Stomach (tissue), 4 donors: ENCODE measurements at regions not wholly inside any gene's neighbourhood (a gene's known extent, or its start where the extent isn't known, plus 50 kb on each side); places are given as distances from the start of the nearest gene placed in this dataset.

ENCODE experiments used
- POLR2AphosphoS5 ChIP-seq, 3 donors: sonication (generic); formaldehyde crosslinking; IDR thresholded peaks; one replicate each; pipeline ENCODE4 v1.6.1; 2016; ENCODE audit warnings: antibody characterized with exemption in 3 of 3
- TF ChIP-seq, protein P1 (sequence below), 7 experiments: fragments of 450-650 bp in 4 of 7; fragments of 200-600 bp in 3 of 7; sonication (generic) in 3 of 7; IDR thresholded peaks; one replicate each; pipeline ENCODE4 v1.5.1; 2016 to 2019; ENCODE audit warnings: antibody characterized with exemption in 7 of 7, control low read depth in 2 of 7, mild to moderate bottlenecking in 1 of 7

GRCh38 chrX:40291553-40291952 lies 193.8 kb upstream of the BCOR start:
- TF ChIP-seq, protein P1, sequence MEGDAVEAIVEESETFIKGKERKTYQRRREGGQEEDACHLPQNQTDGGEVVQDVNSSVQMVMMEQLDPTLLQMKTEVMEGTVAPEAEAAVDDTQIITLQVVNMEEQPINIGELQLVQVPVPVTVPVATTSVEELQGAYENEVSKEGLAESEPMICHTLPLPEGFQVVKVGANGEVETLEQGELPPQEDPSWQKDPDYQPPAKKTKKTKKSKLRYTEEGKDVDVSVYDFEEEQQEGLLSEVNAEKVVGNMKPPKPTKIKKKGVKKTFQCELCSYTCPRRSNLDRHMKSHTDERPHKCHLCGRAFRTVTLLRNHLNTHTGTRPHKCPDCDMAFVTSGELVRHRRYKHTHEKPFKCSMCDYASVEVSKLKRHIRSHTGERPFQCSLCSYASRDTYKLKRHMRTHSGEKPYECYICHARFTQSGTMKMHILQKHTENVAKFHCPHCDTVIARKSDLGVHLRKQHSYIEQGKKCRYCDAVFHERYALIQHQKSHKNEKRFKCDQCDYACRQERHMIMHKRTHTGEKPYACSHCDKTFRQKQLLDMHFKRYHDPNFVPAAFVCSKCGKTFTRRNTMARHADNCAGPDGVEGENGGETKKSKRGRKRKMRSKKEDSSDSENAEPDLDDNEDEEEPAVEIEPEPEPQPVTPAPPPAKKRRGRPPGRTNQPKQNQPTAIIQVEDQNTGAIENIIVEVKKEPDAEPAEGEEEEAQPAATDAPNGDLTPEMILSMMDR (IDR thresholded peaks at IDR 0.05): no peak
- no peak for TF ChIP-seq POLR2AphosphoS5 (IDR thresholded peaks at IDR 0.05)
